Caco-2 (cell line): ENCODE measurements at regions not wholly inside any gene's neighbourhood (a gene's known extent, or its start where the extent isn't known, plus 50 kb on each side); places are given as distances from the start of the nearest gene placed in this dataset.

Experiments
- BruUV-seq: library from RNA; stranded (reverse); fragments of 400-500 nt; replicated peaks from 2 replicates; lab custom pipeline; 2021; lab: Mats Ljungman, UMichigan
- CTCF ChIA-PET: fragments of 300-600 bp; sonication (Branson Sonifier 250); formaldehyde crosslinking; loops from one replicate; lab custom pipeline; 2022; ENCODE audit warnings: antibody characterized with exemption; lab: Charles Lee
- POLR2A ChIA-PET: fragments of 300-600 bp; sonication (Branson Sonifier 250); formaldehyde crosslinking; loops from one replicate; lab custom pipeline; 2022; ENCODE audit warnings: antibody characterized with exemption; lab: Charles Lee
- DNase-seq, 2 experiments: peaks; one replicate each; pipeline versions ENCODE4 v3.0.0 to v3.0.0-alpha.2; 2020 to 2022
- H3K27me3 ChIP-seq: replicated peaks from 2 replicates; pipeline ENCODE4 v1.6.0; 2011; ENCODE audit warnings: low read length; ENCODE audit not compliant: control insufficient read depth, insufficient read depth
- H3K36me3 ChIP-seq: 2 replicates; pipeline ENCODE4 v1.5.1; 2011; ENCODE audit warnings: low read length; ENCODE audit not compliant: control insufficient read depth, insufficient read depth
- H3K4me1 ChIP-seq: fragments of 250-450 bp; sonication (Bioruptor Pico); 2 replicates; pipeline ENCODE4 v1.5.1; 2020; ENCODE audit warnings: mild to moderate bottlenecking
- H3K4me3 ChIP-seq: 2 replicates; pipeline ENCODE4 v1.5.1; 2011; ENCODE audit warnings: low read depth, mild to moderate bottlenecking, control low read depth, low read length
- H3K9me3 ChIP-seq: fragments of 250-450 bp; sonication (Bioruptor Pico); 2 replicates; pipeline ENCODE4 v1.5.1; 2020; ENCODE audit warnings: mild to moderate bottlenecking, moderate library complexity
- H3K27ac Mint-ChIP-seq: one replicate; pipeline ENCODE4 v1.8.0; 2022; ENCODE audit warnings: mixed read lengths; ENCODE audit not compliant: unreplicated experiment
- H3K27me3 Mint-ChIP-seq: one replicate; pipeline ENCODE4 v1.8.0; 2022; ENCODE audit warnings: mixed read lengths; ENCODE audit not compliant: insufficient read depth, unreplicated experiment
- H3K36me3 Mint-ChIP-seq: one replicate; pipeline ENCODE4 v1.8.0; 2022; ENCODE audit warnings: mild to moderate bottlenecking, mixed read lengths; ENCODE audit not compliant: insufficient read depth, unreplicated experiment
- H3K4me1 Mint-ChIP-seq: one replicate; pipeline ENCODE4 v1.8.0; 2022; ENCODE audit warnings: low read depth, mixed read lengths; ENCODE audit not compliant: unreplicated experiment
- H3K4me3 Mint-ChIP-seq: one replicate; pipeline ENCODE4 v1.8.0; 2022; ENCODE audit warnings: mild to moderate bottlenecking, moderate library complexity, mixed read lengths; ENCODE audit not compliant: unreplicated experiment
- H3K9me3 Mint-ChIP-seq: one replicate; pipeline ENCODE4 v1.8.0; 2022; ENCODE audit warnings: mixed read lengths; ENCODE audit not compliant: unreplicated experiment
- intact Hi-C: fragments of 100-400 bp; cut with micrococcal nuclease; formaldehyde crosslinking; loops from one replicate; pipeline ENCODE4 v1.10.0; 2022; ENCODE audit not compliant: unreplicated experiment
- TF ChIP-seq, protein P1 (sequence below), 2 experiments: fragments of 200-600 bp in 1 of 2; IDR thresholded peaks; 1 replicate in 1 of 2; 2 replicates in 1 of 2; pipeline versions ENCODE4 v1.5.1 to v1.8.0; 2011 to 2022; ENCODE audit warnings: antibody characterized with exemption in 1 of 2, control low read depth in 1 of 2, inconsistent platforms in 1 of 2, low read depth in 1 of 2, low read length in 1 of 2, mild to moderate bottlenecking in 1 of 2, moderate library complexity in 1 of 2; ENCODE audit not compliant: insufficient read depth in 1 of 2, severe bottlenecking in 1 of 2, unreplicated experiment in 1 of 2

DNA sequence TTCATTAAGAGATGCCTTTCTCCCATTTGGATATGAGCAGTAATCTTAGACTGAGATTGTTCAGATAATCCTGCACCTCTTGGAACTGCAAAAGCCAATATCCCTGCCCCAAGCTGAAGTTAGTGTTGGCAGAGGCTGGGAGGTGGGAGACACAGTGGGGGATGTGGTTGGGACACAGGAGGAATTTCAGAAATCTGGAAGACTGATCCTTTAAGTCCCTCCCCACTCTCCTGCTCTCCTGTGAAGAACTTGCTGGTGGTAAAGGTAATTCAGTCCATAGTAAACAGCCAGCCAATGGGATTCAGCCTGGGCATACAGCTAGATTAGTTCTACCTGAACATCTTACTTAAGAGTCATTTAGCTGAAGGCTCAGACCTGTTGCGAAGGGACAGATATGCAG, 50.0 kb upstream of the TMEM178A start:
- TF ChIP-seq, protein P1, sequence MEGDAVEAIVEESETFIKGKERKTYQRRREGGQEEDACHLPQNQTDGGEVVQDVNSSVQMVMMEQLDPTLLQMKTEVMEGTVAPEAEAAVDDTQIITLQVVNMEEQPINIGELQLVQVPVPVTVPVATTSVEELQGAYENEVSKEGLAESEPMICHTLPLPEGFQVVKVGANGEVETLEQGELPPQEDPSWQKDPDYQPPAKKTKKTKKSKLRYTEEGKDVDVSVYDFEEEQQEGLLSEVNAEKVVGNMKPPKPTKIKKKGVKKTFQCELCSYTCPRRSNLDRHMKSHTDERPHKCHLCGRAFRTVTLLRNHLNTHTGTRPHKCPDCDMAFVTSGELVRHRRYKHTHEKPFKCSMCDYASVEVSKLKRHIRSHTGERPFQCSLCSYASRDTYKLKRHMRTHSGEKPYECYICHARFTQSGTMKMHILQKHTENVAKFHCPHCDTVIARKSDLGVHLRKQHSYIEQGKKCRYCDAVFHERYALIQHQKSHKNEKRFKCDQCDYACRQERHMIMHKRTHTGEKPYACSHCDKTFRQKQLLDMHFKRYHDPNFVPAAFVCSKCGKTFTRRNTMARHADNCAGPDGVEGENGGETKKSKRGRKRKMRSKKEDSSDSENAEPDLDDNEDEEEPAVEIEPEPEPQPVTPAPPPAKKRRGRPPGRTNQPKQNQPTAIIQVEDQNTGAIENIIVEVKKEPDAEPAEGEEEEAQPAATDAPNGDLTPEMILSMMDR (IDR thresholded peaks at IDR 0.05; ENCODE audit: insufficient read depth in 1 of 2, low read depth in 1 of 2, low read length in 1 of 2, severe bottlenecking in 1 of 2, unreplicated experiment in 1 of 2) = no peak
- Histone ChIP-seq H3K27me3 (no peaks in the 10 kb centered on the region), H3K9me3 (no peaks in the 10 kb centered on the region), H3K4me3 (no peak overlapping the region), H3K36me3 (no peaks in the 10 kb centered on the region), H3K4me1 (no peaks in the 10 kb centered on the region)
- no TSS peak for BruUV-seq
- H3K9me3 Mint-ChIP-seq = no peaks in the 10 kb centered on the region
- no peak overlapping the region for H3K27ac Mint-ChIP-seq
- no peak overlapping the region for H3K4me3 Mint-ChIP-seq
- intact Hi-C loops = no loop called here
- POLR2A ChIA-PET = no interaction called here
- H3K36me3 Mint-ChIP-seq = no peaks in the 10 kb centered on the region
- peaks cover 15% of the 10 kb centered on the region for H3K27me3 Mint-ChIP-seq
- no peaks in the 10 kb centered on the region for H3K4me1 Mint-ChIP-seq
- no peak for DNase-seq
- CTCF ChIA-PET = no interaction called here
